ENCODE measurements at regions not wholly inside any gene's neighbourhood (a gene's known extent, or its start where the extent isn't known, plus 50 kb on each side); places are given as distances from the start of the nearest gene placed in this dataset.

DNA sequence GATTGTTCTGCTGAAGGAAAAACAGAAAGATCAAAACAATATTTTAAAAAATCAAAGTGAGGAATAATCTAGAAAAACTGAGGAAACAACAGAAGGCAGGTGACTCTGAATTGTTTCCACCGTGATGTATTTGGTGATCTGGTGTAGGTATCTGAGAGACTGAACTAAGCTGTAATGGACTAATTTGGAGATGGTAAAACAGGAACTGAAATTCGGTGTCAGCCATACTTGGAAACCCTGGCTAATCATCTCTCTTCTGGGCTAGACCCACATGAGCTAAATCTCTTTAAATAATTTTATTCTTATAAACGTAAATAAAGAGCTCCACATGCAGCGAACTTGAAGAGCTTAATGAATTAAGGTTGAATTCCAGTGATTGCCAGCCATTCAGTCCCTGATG lies 1226.1 kb downstream of the NCAM2 start:
- Histone ChIP-seq H3K4me1 (ENCODE audit: control insufficient read depth, insufficient read depth, low read length, poor library complexity, severe bottlenecking) (no peaks in the 10 kb centered on the region), H3K9me3 (ENCODE audit: control insufficient read depth, low read length) (no peaks in the 10 kb centered on the region), H3K27me3 (replicated peaks; ENCODE audit: control insufficient read depth, insufficient read depth, low read length, poor library complexity, severe bottlenecking) (no peaks in the 10 kb centered on the region), H3K36me3 (ENCODE audit: control insufficient read depth, insufficient read depth, low read length) (no peaks in the 10 kb centered on the region), H3K27ac (ENCODE audit: insufficient read depth, low read length, poor library complexity, severe bottlenecking) (no peak overlapping the region), H3K4me3 (ENCODE audit: insufficient read depth, low read depth, low read length, poor library complexity, severe bottlenecking) (no peak overlapping the region)
- no peak for DNase-seq

DNA sequence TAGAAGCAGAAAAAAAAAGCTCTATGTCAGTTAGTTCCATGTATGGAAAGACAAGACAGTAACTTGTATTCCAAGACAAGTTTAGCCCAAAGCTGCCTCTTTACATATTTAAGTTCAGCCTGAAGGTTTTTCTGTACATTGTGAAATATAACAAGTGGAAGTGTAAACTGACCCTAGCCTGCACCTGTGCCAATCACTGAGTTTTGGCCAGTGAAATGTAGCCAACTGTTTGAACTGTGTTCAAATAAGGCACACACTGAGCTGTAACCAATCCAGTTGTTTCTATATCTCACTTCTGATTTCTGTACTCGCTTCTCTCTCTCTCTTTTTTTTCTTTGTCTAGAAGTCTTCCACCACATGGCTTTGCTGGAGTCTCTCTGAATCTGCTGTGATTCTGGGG lies 1227.1 kb downstream of the NCAM2 start:
- no peaks in the 10 kb centered on the region for H3K36me3 ChIP-seq (ENCODE audit: control insufficient read depth, insufficient read depth, low read length)
- H3K27me3 ChIP-seq (replicated peaks; ENCODE audit: control insufficient read depth, insufficient read depth, low read length, poor library complexity, severe bottlenecking), result no peaks in the 10 kb centered on the region
- no peak overlapping the region for H3K4me3 ChIP-seq (ENCODE audit: insufficient read depth, low read depth, low read length, poor library complexity, severe bottlenecking)
- no peak overlapping the region for H3K27ac ChIP-seq (ENCODE audit: insufficient read depth, low read length, poor library complexity, severe bottlenecking)
- H3K9me3 ChIP-seq (ENCODE audit: control insufficient read depth, low read length), result no peaks in the 10 kb centered on the region
- H3K4me1 ChIP-seq (ENCODE audit: control insufficient read depth, insufficient read depth, low read length, poor library complexity, severe bottlenecking), result no peaks in the 10 kb centered on the region
- DNase-seq, result no peak

DNA sequence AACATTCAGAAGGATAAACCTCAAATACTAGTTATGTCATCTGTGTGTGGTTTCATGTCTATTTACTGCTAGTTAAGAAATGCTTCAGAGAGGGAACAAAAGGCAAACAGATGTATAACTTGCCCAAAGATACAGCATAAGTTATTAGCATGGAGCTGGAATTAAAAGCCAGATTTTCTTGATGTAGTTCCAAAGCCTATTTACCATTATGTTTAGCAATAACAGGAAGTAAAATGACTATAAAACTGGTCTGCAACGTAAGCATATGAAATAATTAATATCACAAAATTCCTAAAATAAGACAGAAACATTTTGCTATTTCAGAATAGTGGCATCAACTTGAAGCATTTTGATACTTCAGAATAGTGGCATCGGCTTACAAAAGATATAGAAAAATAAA lies 1232.8 kb downstream of the NCAM2 start:
- H3K36me3 ChIP-seq (ENCODE audit: control insufficient read depth, insufficient read depth, low read length), result no peaks in the 10 kb centered on the region
- no peaks in the 10 kb centered on the region for H3K4me1 ChIP-seq (ENCODE audit: control insufficient read depth, insufficient read depth, low read length, poor library complexity, severe bottlenecking)
- DNase-seq, result no peak
- H3K27ac ChIP-seq (ENCODE audit: insufficient read depth, low read length, poor library complexity, severe bottlenecking), result no peak overlapping the region
- H3K27me3 ChIP-seq (replicated peaks; ENCODE audit: control insufficient read depth, insufficient read depth, low read length, poor library complexity, severe bottlenecking), result no peaks in the 10 kb centered on the region
- H3K9me3 ChIP-seq (ENCODE audit: control insufficient read depth, low read length), result no peaks in the 10 kb centered on the region
- H3K4me3 ChIP-seq (ENCODE audit: insufficient read depth, low read depth, low read length, poor library complexity, severe bottlenecking), result no peak overlapping the region

- DNase-seq, result no peak
- no peak overlapping the region for H3K27ac ChIP-seq (ENCODE audit: insufficient read depth, low read length, poor library complexity, severe bottlenecking)
These were observed 1237.8 kb downstream of the NCAM2 start for GRCh38 chr21:22235866-22236590.

GRCh38 chr21:22244516-22244915 lies 1246.3 kb downstream of the NCAM2 start:
- Histone ChIP-seq H3K27ac (ENCODE audit: insufficient read depth, low read length, poor library complexity, severe bottlenecking) (no peak overlapping the region), H3K27me3 (replicated peaks; ENCODE audit: control insufficient read depth, insufficient read depth, low read length, poor library complexity, severe bottlenecking) (no peaks in the 10 kb centered on the region), H3K9me3 (ENCODE audit: control insufficient read depth, low read length) (no peaks in the 10 kb centered on the region), H3K4me1 (ENCODE audit: control insufficient read depth, insufficient read depth, low read length, poor library complexity, severe bottlenecking) (no peaks in the 10 kb centered on the region), H3K36me3 (ENCODE audit: control insufficient read depth, insufficient read depth, low read length) (no peaks in the 10 kb centered on the region), H3K4me3 (ENCODE audit: insufficient read depth, low read depth, low read length, poor library complexity, severe bottlenecking) (no peak overlapping the region)
- no peak for DNase-seq

More at GRCh38 chr21:22235866-22236590, 1237.8 kb downstream of the NCAM2 start:
- H3K9me3 ChIP-seq (ENCODE audit: control insufficient read depth, low read length), result no peaks in the 10 kb centered on the region
- H3K4me3 ChIP-seq (ENCODE audit: insufficient read depth, low read depth, low read length, poor library complexity, severe bottlenecking), result no peak overlapping the region
- no peaks in the 10 kb centered on the region for H3K36me3 ChIP-seq (ENCODE audit: control insufficient read depth, insufficient read depth, low read length)
- H3K27me3 ChIP-seq (replicated peaks; ENCODE audit: control insufficient read depth, insufficient read depth, low read length, poor library complexity, severe bottlenecking), result no peaks in the 10 kb centered on the region
- H3K4me1 ChIP-seq (ENCODE audit: control insufficient read depth, insufficient read depth, low read length, poor library complexity, severe bottlenecking), result no peaks in the 10 kb centered on the region

DNA sequence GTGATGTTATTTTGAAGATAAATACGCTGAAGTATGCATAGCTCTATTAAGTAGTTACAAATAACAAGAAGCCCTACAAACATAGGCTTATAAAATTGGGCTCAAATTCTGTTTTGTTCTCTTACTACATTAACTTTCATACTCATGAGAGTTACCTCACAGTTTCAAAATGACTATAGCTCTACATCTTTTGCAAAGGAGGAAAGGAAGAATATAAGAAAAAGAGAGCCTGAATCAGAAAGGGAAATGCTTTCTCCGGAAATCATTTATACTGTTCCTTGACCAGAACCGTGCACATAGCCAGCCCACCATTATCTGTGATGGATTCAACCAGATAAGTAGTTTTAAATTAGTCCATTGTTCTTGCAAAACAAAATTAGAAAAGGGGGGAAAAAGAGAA lies 1252.1 kb downstream of the NCAM2 start:
- no peaks in the 10 kb centered on the region for H3K27me3 ChIP-seq (replicated peaks; ENCODE audit: control insufficient read depth, insufficient read depth, low read length, poor library complexity, severe bottlenecking)

DNA sequence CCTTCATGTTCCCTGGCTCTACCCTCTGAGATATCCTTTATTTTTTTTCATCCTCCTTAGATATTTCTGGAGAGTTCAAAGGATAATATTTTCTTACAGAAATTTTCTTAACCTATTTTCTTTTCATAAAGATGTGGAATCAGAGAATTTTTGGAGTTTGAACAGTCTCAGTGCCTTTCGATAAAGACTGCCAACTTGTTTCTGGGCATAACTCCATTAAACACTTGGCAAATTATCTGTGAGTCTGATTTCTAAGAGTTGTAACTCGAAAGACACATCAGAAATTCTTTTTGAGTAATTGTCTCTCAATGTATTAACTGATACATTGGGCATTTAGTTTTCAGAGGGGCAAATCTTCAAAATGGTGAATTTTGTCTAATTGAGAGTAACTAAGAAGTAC lies 1255.6 kb downstream of the NCAM2 start:
- Histone ChIP-seq H3K4me1 (ENCODE audit: control insufficient read depth, insufficient read depth, low read length, poor library complexity, severe bottlenecking) (no peaks in the 10 kb centered on the region), H3K27me3 (replicated peaks; ENCODE audit: control insufficient read depth, insufficient read depth, low read length, poor library complexity, severe bottlenecking) (no peaks in the 10 kb centered on the region), H3K4me3 (ENCODE audit: insufficient read depth, low read depth, low read length, poor library complexity, severe bottlenecking) (no peak overlapping the region), H3K9me3 (ENCODE audit: control insufficient read depth, low read length) (no peaks in the 10 kb centered on the region), H3K27ac (ENCODE audit: insufficient read depth, low read length, poor library complexity, severe bottlenecking) (no peak overlapping the region), H3K36me3 (ENCODE audit: control insufficient read depth, insufficient read depth, low read length) (no peaks in the 10 kb centered on the region)
- no peak for DNase-seq

More for the DNA sequence above, 1252.1 kb downstream of the NCAM2 start:
- DNase-seq, result no peak
- Histone ChIP-seq H3K9me3 (ENCODE audit: control insufficient read depth, low read length) (no peaks in the 10 kb centered on the region), H3K4me3 (ENCODE audit: insufficient read depth, low read depth, low read length, poor library complexity, severe bottlenecking) (no peak overlapping the region), H3K36me3 (ENCODE audit: control insufficient read depth, insufficient read depth, low read length) (no peaks in the 10 kb centered on the region), H3K27ac (ENCODE audit: insufficient read depth, low read length, poor library complexity, severe bottlenecking) (no peak overlapping the region), H3K4me1 (ENCODE audit: control insufficient read depth, insufficient read depth, low read length, poor library complexity, severe bottlenecking) (no peaks in the 10 kb centered on the region)

- H3K4me1 ChIP-seq (ENCODE audit: control insufficient read depth, insufficient read depth, low read length, poor library complexity, severe bottlenecking), result no peaks in the 10 kb centered on the region
- no peak for DNase-seq
- no peak overlapping the region for H3K27ac ChIP-seq (ENCODE audit: insufficient read depth, low read length, poor library complexity, severe bottlenecking)
- H3K36me3 ChIP-seq (ENCODE audit: control insufficient read depth, insufficient read depth, low read length), result no peaks in the 10 kb centered on the region
- no peak overlapping the region for H3K4me3 ChIP-seq (ENCODE audit: insufficient read depth, low read depth, low read length, poor library complexity, severe bottlenecking)
- no peaks in the 10 kb centered on the region for H3K9me3 ChIP-seq (ENCODE audit: control insufficient read depth, low read length)
- H3K27me3 ChIP-seq (replicated peaks; ENCODE audit: control insufficient read depth, insufficient read depth, low read length, poor library complexity, severe bottlenecking), result no peaks in the 10 kb centered on the region
These were observed 1260.6 kb downstream of the NCAM2 start for GRCh38 chr21:22258821-22259220.

DNA sequence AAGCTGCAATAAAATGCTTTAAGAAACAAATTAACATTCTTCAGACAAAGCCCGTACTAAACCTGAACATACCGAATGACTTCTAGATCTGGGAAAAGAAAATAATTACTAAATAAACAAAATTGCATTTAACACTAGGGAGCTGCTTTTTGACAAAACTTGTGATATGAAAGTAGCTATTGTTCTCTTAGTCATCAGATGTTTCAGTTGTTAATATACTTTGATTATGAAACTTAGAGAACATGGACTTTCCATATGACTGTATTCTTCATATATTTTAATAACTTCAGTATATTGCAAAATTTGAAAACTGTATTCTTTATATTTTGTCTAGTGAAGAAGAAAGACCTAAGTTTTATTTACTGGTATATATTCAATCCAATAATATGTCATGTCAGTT lies 1262.1 kb downstream of the NCAM2 start:
- Histone ChIP-seq H3K27ac (ENCODE audit: insufficient read depth, low read length, poor library complexity, severe bottlenecking) (no peak overlapping the region), H3K27me3 (replicated peaks; ENCODE audit: control insufficient read depth, insufficient read depth, low read length, poor library complexity, severe bottlenecking) (no peaks in the 10 kb centered on the region), H3K4me1 (ENCODE audit: control insufficient read depth, insufficient read depth, low read length, poor library complexity, severe bottlenecking) (no peaks in the 10 kb centered on the region), H3K36me3 (ENCODE audit: control insufficient read depth, insufficient read depth, low read length) (no peaks in the 10 kb centered on the region), H3K4me3 (ENCODE audit: insufficient read depth, low read depth, low read length, poor library complexity, severe bottlenecking) (no peak overlapping the region), H3K9me3 (ENCODE audit: control insufficient read depth, low read length) (no peaks in the 10 kb centered on the region)
- no peak for DNase-seq

- DNase-seq, result no peak
- no peak overlapping the region for H3K4me3 ChIP-seq (ENCODE audit: insufficient read depth, low read depth, low read length, poor library complexity, severe bottlenecking)
- H3K4me1 ChIP-seq (ENCODE audit: control insufficient read depth, insufficient read depth, low read length, poor library complexity, severe bottlenecking), result no peaks in the 10 kb centered on the region
- H3K36me3 ChIP-seq (ENCODE audit: control insufficient read depth, insufficient read depth, low read length), result no peaks in the 10 kb centered on the region
- no peaks in the 10 kb centered on the region for H3K9me3 ChIP-seq (ENCODE audit: control insufficient read depth, low read length)
- H3K27ac ChIP-seq (ENCODE audit: insufficient read depth, low read length, poor library complexity, severe bottlenecking), result no peak overlapping the region
- no peaks in the 10 kb centered on the region for H3K27me3 ChIP-seq (replicated peaks; ENCODE audit: control insufficient read depth, insufficient read depth, low read length, poor library complexity, severe bottlenecking)
These were observed 1265.7 kb downstream of the NCAM2 start for GRCh38 chr21:22263890-22264289.

Measured in effector memory CD4-positive, alpha-beta T cell (primary cell).